SU-DHL-6 (cell line): ENCODE measurements at regions not wholly inside any gene's neighbourhood (a gene's known extent, or its start where the extent isn't known, plus 50 kb on each side); places are given as distances from the start of the nearest gene placed in this dataset.

Experiments used
- EZH2phosphoT487 ChIP-seq: fragments of 200-600 bp; sonication (generic), shearing (Covaris generic); conservative IDR thresholded peaks from 2 replicates; pipeline ENCODE4 v1.6.1; 2018; ENCODE audit warnings: mild to moderate bottlenecking, antibody characterized with exemption, low read length, moderate library complexity, mixed read lengths
- TF ChIP-seq, protein P1 (sequence below): fragments of 200-600 bp; sonication (generic); IDR thresholded peaks from one replicate; pipeline ENCODE4 v1.5.1; 2017; ENCODE audit warnings: antibody characterized with exemption, mild to moderate bottlenecking, low read length, moderate library complexity; ENCODE audit not compliant: insufficient read depth, poor library complexity, severe bottlenecking

DNA sequence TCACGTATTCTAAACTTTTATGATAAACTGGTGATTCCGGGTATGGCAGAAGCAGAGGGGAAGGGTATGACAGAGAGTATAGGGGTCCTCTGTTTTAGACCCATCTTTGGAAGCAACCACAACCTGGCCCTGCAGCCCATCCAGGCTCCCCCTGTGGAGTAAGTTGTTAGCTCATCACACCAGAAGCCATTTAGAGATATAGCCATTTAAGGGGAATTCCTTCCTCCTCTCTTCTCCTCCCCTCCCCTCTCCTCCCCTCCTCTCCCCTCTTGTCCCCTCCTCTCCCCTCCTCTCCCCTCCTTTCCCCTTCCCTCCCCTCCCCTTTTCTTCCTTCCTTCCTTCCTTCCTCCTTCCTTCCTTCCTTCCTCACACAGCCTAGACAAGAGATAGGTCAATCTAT is 197.3 kb upstream of the LDB2 start:
- TF ChIP-seq, protein P1, sequence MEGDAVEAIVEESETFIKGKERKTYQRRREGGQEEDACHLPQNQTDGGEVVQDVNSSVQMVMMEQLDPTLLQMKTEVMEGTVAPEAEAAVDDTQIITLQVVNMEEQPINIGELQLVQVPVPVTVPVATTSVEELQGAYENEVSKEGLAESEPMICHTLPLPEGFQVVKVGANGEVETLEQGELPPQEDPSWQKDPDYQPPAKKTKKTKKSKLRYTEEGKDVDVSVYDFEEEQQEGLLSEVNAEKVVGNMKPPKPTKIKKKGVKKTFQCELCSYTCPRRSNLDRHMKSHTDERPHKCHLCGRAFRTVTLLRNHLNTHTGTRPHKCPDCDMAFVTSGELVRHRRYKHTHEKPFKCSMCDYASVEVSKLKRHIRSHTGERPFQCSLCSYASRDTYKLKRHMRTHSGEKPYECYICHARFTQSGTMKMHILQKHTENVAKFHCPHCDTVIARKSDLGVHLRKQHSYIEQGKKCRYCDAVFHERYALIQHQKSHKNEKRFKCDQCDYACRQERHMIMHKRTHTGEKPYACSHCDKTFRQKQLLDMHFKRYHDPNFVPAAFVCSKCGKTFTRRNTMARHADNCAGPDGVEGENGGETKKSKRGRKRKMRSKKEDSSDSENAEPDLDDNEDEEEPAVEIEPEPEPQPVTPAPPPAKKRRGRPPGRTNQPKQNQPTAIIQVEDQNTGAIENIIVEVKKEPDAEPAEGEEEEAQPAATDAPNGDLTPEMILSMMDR: no peak
- TF ChIP-seq EZH2phosphoT487: no peak
